ENCODE measurements at regions not wholly inside any gene's neighbourhood (a gene's known extent, or its start where the extent isn't known, plus 50 kb on each side); places are given as distances from the start of the nearest gene placed in this dataset.

- peak; percentile 18 to 48 (median 30) for DNase-seq
Observed at GRCh38 chr7:7122701-7123281, 59.6 kb upstream of the C1GALT1 start.

- peak in 2 of 4 experiments; percentile 74 to 81 for DNase-seq
Observed at GRCh38 chr7:7125963-7126362, 56.4 kb upstream of the C1GALT1 start.

GRCh38 chr7:7127773-7128172 is 54.6 kb upstream of the C1GALT1 start:
- DNase-seq: peak in 3 of 4 experiments; percentile 8 to 37 (median 33)

- DNase-seq: no peak
Observed at GRCh38 chr7:7129381-7129780, 53.0 kb upstream of the C1GALT1 start.

GRCh38 chr7:7131273-7131672 is 51.1 kb upstream of the C1GALT1 start:
- DNase-seq: no peak

Data from suppressor macrophage (primary cell).